HL-60/S4 treated with retinoic acid at 250 ng/mL for 4 days and 3 days (cell line): ENCODE measurements at regions not wholly inside any gene's neighbourhood (a gene's known extent, or its start where the extent isn't known, plus 50 kb on each side); places are given as distances from the start of the nearest gene placed in this dataset.

ENCODE experiments used
- in situ Hi-C: fragments of 300-500 bp; cut with MboI; formaldehyde crosslinking; loops from 2 replicates; pipeline ENCODE4 v1.7.0; 2022; ENCODE audit warnings: low sequenced_read_pairs

GRCh38 chr14:65303899-65304222 is 108.7 kb upstream of the FUT8 start:
- in situ Hi-C loops, result no loop called here

- in situ Hi-C loops, result no loop called here
These were observed 108.3 kb upstream of the FUT8 start for GRCh38 chr14:65304239-65304638.

- in situ Hi-C loops, result no loop called here
These were observed 107.6 kb upstream of the FUT8 start for GRCh38 chr14:65304963-65305362.

GRCh38 chr14:65308536-65308935 is 104.0 kb upstream of the FUT8 start:
- in situ Hi-C loops, result no loop called here

GRCh38 chr14:65310568-65310967 is 102.0 kb upstream of the FUT8 start:
- in situ Hi-C loops, result no loop called here

GRCh38 chr14:65312859-65313258 is 99.7 kb upstream of the FUT8 start:
- in situ Hi-C loops, result no loop called here

GRCh38 chr14:65318636-65319506 is 93.7 kb upstream of the FUT8 start:
- in situ Hi-C loops, result no loop called here

- in situ Hi-C loops, result no loop called here
These were observed 91.7 kb upstream of the FUT8 start for GRCh38 chr14:65320661-65321308.

GRCh38 chr14:65321370-65321875 is 91.1 kb upstream of the FUT8 start:
- in situ Hi-C loops, result no loop called here

GRCh38 chr14:65329481-65329880 is 83.0 kb upstream of the FUT8 start:
- in situ Hi-C loops, result no loop called here

- in situ Hi-C loops, result no loop called here
These were observed 82.6 kb upstream of the FUT8 start for GRCh38 chr14:65329911-65330310.

GRCh38 chr14:65330416-65330815 is 82.1 kb upstream of the FUT8 start:
- in situ Hi-C loops, result no loop called here

- in situ Hi-C loops, result no loop called here
These were observed 80.9 kb upstream of the FUT8 start for GRCh38 chr14:65331652-65332051.

- in situ Hi-C loops, result no loop called here
These were observed 80.2 kb upstream of the FUT8 start for GRCh38 chr14:65332141-65332871.

- in situ Hi-C loops, result no loop called here
These were observed 78.4 kb upstream of the FUT8 start for GRCh38 chr14:65333943-65334687.

GRCh38 chr14:65334765-65335410 is 77.6 kb upstream of the FUT8 start:
- in situ Hi-C loops, result no loop called here

- in situ Hi-C loops, result no loop called here
These were observed 77.1 kb upstream of the FUT8 start for GRCh38 chr14:65335411-65335947.

GRCh38 chr14:65336191-65336591 is 76.3 kb upstream of the FUT8 start:
- in situ Hi-C loops, result no loop called here

GRCh38 chr14:65339866-65340265 is 72.7 kb upstream of the FUT8 start:
- in situ Hi-C loops, result no loop called here

GRCh38 chr14:65344011-65344410 is 68.5 kb upstream of the FUT8 start:
- in situ Hi-C loops, result no loop called here
